ENCODE measurements at regions not wholly inside any gene's neighbourhood (a gene's known extent, or its start where the extent isn't known, plus 50 kb on each side); places are given as distances from the start of the nearest gene placed in this dataset.

DNA sequence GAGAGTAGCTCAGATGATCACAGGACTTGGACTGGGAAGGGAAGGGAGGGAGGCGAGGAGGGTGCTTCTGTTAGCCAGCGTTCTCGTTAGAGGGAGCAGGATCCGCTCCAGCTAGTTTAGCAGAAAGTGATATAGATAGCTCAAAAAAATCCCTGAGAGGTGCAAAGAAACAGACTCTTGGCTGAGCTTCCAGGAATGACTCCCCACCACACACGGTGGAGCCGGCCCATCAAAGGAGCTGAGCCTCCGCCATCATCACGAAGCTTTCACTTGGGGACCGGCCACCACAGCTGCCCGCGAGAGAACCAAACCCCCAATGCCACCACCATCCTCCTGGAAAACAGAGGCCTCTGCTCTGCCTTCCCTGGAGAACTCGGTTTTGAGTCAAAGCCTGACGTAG, 124.6 kb upstream of the BCL2L14 start:
- no peak for DNase-seq (ENCODE audit: low read depth)
- no peak overlapping the region for H3K4me3 ChIP-seq (ENCODE audit: low read depth, low read length)

DNA sequence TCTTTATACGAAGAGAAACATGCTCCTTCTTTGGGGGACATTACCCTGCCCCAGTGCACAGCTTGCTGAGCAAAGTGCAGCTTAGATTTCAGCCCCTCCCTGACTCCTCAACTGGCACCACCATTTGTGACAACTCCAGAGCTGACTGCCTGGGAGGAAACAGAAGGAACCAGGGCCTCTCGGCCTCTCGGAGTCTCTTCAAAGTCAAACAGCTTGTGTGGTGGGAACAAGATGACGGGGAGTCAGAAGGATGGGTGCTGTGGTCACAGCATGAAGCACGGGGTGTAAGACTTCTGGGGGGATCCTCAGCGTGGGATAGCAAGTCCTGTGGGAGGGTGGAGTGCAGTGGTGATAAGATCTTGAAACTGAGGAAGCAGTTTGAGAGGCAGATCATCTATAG, 123.5 kb upstream of the BCL2L14 start:
- no peak overlapping the region for H3K4me3 ChIP-seq (ENCODE audit: low read depth, low read length)
- no peak for DNase-seq (ENCODE audit: low read depth)

DNA sequence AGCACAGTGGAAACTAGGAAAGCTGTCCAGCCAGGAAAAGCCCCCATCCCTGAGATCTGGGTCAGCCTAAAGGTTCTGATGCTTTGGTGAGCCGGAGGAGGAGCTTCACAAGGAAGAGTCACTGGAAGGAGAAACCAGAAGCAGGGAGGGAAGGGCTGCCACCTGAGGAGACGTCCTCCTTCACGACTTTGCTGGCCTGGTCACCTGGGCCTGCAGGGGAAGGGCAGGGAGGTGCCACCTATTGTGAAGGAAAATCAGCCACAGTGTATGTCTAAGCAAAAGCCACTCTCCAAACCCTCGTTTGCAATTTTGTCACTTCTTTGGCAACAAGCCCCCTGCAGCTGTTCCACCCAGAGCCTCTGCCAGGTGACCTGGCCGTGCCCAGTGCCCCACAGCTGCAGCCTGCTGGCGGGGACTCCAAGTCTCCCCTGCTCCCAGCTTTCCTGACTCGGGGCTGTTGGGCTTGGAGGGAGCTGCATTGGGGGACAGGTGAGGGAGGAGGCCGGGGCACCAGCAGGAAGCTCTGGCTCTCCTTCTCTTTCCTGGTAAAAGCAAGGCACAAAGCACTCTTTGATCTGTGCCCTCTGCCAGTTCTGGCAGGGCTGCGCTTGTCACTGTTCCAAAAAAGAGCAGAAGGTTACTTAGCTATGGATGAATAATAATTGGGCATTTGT, 120.9 kb upstream of the BCL2L14 start:
- DNase-seq (ENCODE audit: low read depth): no peak
- H3K4me3 ChIP-seq (ENCODE audit: low read depth, low read length): no peak overlapping the region

DNA sequence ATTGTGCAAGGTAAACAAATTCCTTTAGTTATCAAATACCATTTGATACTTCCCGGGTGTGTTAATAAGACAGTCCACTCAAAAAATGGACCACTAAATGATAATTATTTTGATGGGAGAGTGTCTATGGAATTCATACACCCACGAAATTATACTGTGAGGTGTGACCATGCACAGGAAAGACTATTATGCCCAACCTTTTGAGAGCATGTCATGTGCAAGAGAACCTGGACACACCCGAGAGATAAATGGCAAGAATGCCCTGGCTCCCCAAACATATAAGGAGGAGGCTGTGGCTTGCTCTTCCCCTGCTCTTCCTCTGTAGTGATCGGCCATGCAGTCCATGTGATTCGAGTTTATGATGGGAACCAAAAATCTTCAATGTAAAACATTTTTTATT, 119.5 kb upstream of the BCL2L14 start:
- H3K4me3 ChIP-seq (ENCODE audit: low read depth, low read length): no peak overlapping the region
- DNase-seq (ENCODE audit: low read depth): no peak

DNA sequence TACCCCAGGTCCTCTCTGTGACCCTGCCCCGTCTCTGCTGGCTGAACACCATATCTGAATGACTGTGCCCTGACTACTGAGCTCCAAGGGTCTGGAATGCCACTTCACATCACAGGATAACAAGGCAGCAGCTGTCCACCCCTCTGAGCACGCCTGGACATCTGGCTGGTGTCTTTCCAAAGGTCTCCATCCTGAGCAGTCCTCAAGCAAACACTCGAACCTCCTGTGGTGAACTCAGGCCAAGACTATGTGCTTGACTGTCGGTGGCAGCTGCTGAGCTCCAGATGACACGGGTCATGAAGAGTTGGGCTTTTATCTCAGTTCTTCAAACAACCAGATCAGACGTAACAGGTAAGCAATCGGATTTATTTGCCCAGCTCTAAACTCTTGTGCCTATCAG, 117.2 kb upstream of the BCL2L14 start:
- H3K4me3 ChIP-seq (ENCODE audit: low read depth, low read length): no peak overlapping the region
- DNase-seq (ENCODE audit: low read depth): no peak

DNA sequence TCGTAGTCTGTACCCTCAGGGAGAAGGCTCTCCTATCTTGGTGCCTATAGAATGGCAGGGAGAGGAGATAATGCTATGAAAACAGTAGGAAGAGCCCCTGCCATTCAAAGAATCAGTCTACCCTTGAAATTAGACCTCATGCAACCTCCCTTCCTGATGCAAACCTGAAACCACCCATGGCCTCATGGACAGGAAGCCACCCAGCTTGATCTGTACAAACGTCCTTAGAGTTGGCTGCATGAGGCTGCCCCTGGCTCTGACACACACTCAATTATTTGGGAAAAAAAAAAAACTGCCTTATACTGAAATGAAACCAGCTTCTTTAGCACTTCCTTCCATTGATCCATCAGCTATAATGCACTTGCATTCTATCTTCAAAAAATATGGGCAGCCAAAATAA, 116.6 kb upstream of the BCL2L14 start:
- no peak overlapping the region for H3K4me3 ChIP-seq (ENCODE audit: low read depth, low read length)
- no peak for DNase-seq (ENCODE audit: low read depth)

DNA sequence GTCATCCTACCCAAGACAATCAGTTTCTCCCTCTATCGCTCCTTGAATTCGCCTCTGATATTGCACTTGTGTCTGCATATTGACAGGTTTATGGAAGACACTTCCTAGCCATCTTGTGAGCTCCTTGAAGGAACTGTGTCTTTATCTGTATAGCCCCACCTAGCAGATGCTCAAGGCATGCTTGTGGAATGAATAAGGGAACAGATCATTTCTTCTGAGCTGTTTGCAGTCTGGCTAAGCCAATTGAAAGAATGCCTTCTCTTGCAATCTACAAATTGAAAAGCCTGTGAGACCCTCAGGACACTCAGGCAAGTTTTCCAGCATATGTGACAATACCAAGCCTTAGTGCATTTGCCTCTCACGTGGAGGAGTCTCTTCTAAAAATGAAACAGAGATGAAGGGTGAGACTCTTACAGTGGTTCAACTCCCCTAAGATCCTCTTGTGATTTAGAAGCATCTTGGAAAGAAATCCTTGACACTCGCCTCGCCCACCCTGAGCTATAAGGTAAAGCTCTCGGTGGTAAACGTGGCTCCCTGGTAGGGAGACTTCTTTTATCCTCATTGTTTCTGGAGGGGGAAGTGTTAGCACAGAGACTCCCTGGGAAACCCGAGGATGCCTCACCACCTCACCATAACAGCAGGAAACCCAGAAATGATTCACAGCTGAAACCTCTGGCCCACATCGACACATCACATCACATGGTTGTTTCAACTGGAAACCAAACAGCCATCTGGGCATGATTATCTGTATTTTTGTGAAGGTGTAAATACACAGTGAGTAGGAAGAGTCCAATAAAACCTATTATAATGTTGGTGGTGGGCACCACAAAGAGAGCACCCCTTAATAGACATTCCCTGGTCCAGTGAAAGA, 112.3 kb upstream of the BCL2L14 start:
- H3K4me3 ChIP-seq (ENCODE audit: low read depth, low read length): no peak overlapping the region

DNA sequence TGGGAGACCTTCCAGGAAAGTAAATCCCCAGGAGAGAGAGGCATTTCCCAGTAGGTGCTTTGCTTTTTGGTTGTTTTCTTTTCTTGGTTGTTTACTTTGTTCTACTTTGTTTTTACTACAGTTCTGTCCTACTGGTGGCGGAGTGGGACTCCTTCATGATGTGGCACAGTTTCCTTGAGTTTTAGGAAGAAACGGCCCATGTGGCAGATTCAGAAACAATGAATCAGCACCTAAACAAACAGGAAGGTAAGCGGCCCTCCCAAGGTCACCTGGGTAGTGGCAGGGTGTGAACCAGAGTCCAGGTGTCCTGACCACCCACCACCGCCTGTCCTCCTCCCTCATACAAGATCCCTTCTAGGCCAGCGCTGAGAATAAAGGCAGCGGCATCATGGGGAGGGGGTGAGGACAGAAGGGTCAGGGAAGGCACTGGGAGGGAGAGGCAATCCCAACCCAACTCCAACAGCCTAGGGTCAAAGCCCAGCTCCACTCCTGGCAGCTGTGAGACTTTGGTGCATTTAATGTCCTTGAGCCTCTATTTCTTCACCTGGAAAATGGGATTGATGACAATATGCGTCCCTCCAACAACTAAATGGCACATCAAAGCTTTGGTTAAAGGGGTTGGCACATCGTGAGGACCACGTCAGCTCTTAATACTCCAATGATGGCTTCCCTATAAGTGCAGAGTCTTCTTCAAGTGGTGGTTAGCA, 111.5 kb upstream of the BCL2L14 start:
- no peak overlapping the region for H3K4me3 ChIP-seq (ENCODE audit: low read depth, low read length)
- no peak for DNase-seq (ENCODE audit: low read depth)

More for the DNA sequence above, 112.3 kb upstream of the BCL2L14 start:
- DNase-seq (ENCODE audit: low read depth): peak; percentile 78

DNA sequence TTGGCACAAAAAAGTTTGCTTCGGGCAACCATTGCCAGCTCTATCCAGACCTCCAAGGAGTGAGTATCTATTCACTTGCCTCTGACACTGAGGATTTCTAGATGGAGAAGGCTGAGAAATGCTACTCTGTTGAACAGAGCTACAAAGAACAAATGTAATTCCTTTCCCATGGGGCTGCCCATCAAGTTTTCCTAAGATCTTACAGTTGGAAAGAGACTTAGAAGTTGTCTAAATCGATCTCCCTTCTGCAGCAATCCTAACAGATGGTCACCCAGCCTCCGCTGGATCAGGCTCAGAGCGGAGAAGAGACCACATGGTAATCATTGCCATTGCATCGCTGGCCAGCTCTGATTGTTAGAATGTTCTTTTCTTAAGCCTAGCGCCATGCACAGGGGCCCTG, 110.1 kb upstream of the BCL2L14 start:
- no peak for DNase-seq (ENCODE audit: low read depth)
- no peak overlapping the region for H3K4me3 ChIP-seq (ENCODE audit: low read depth, low read length)

DNA sequence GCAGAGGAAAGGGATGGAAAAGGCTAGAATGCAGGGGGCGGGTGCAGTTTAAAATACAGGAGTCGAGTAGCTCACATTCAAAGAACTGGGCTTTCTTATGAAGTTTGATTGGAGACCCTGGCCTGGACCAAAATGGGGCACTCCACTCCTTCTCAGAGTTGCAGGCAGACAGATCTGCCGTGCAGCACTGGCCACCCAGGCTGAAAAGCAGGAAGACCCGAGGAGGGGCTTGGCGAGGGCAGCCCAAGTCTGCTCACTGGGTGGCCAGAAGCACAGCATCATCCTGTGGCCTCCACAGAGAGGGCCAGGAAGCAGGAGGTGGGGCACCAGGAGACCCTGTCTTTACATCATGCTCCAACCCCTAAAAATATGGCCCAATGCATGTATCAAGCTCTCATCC, 109.1 kb upstream of the BCL2L14 start:
- H3K4me3 ChIP-seq (ENCODE audit: low read depth, low read length): no peak overlapping the region
- no peak for DNase-seq (ENCODE audit: low read depth)

DNA sequence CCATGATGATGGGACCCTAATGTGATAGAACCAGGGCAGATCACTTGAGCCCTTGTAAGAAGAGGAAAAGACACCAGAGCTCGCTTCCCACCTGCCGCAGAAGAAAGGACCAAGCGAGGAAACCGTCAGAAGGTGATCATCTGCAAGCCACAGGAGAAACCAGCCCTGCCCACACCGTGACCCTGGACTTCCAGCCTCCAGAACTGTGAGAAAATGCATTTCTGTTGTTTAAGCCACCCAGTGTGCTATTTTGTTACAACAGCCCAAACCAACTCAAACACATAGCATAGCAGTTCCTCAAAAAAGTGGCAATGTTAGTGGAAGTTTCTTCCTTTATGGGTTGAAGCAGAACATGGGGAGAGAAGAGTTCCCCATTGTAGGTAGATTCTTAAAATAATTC, 107.9 kb upstream of the BCL2L14 start:
- DNase-seq (ENCODE audit: low read depth): no peak
- H3K4me3 ChIP-seq (ENCODE audit: low read depth, low read length): no peak overlapping the region

DNA sequence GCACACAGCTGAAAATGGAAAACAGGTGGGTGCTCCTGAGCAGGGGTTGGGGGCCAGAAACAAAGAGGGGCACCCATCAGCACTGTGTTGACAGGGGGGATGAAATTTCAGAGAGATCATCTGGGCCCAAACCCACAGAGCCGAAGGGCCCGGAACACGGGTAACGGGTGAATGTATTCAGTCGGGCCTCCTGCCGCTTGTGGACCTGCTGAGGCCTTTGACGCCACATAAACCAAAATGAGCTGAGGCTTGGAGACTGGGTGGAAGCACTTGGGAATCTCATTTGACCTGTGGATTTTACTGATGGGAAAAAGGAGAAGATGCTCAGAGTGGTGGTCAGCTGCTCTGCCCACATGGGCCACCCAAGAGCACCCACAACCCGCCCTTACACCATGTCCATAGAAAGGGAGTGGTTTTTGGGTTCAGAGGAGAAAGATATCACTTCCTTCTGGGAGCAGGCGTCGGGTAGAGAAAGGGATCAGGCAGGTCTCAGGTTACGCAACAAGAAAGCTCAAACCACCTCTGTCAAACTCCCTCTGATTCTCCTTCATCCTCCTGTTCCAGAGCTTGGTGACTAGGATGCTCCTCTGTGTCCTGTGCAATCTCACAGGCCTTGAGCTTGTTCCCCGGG, 106.8 kb upstream of the BCL2L14 start:
- no peak overlapping the region for H3K4me3 ChIP-seq (ENCODE audit: low read depth, low read length)
- no peak for DNase-seq (ENCODE audit: low read depth)

DNA sequence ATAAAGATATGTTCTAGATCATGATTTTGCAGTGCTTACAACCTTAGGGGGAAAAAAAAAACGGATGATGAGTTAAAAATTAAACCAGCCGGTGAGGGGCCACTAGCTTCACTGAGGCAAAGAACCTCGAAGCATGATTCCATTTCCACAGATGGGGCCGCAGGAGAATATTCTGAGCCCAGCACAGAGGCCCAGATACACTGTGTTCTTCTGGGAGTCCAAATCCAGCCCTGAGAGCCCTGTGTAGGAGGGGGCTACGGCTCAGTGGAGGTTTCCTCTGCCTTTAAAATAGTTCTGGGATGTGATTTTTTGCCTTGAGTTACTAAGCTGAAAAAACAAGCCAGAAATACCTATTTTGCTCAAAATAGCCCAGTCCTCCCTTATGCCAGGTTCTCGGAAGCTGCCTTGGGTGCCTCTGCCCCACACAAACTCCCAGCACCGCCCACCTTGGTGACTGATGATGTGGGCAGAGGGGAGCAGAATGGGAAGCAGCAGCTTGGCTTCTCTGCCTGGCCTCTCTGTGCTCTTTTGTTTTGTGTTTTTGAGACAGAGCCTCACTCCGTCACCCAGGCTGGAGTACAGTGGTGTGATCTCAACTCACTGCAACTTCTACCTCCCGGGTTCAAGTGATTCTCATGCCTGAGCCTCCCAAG, 105.4 kb upstream of the BCL2L14 start:
- H3K4me3 ChIP-seq (ENCODE audit: low read depth, low read length): no peak overlapping the region
- no peak for DNase-seq (ENCODE audit: low read depth)

DNA sequence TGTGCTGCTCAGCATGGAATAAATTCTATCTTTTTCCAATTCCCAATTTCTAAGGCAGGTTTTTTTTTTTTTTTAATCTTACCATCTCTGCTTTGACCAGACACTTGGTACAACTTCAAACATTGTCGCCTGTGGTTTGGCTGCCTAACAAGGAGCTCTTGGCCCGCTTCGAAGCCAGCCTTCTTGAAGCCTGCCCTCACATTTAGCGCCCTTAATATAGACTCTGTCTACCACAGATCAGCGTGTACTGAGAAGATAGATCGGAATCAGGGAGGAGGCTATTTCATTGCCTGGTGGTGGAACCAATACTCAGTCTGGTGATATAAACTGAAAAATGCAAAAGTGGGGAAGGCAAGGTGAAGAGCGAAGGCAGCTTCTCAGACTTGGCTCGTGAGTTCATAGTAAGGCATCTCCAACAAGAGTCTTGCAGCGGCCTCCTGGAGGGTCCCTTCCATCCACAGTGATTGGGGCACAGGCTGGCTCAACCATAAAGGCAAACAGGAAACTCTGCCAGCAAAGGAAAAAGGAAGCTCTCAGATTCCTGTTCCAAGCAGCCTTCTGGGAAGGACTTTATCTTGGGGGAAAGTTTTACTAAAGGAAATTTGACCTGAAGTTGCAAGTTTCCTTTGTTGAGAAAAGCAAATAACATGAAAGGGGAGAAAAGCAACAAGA, 103.2 kb upstream of the BCL2L14 start:
- DNase-seq (ENCODE audit: low read depth): no peak
- no peak overlapping the region for H3K4me3 ChIP-seq (ENCODE audit: low read depth, low read length)

DNA sequence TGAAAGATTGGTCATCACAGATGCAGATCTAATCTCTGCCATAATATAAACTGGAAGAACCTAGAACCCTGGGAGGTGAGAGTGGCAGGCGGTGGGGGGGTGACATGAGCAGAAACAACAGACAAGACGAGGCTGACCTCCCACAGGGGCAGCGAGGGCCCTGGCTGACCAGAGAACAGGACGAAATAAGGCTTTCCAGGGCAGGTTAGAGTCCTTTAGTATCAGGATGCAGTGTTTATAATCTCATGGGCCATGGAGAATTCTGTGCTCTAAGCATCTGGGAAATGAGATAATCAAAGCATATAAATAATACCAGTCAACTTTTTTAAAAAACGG, 102.7 kb upstream of the BCL2L14 start:
- DNase-seq (ENCODE audit: low read depth): no peak
- no peak overlapping the region for H3K4me3 ChIP-seq (ENCODE audit: low read depth, low read length)

DNA sequence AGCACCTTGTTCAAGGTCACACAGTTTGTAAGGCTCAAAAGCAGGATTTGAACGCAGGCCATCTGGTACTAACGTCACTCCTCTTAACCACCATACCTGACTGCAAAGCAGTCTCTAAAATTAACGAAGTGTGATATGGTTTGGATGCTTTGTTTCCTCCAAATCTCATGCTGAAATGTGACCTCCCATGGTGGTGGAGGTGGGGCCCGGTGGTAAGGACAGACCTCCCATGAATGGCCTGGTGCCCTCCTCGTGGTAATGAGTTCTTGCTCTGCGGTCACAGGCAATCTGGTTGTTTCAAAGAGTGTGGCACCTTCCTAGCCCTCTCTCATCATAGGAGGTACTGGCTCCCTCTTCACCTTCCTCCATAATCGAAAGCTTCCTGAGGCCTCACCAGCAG, 102.2 kb upstream of the BCL2L14 start:
- no peak overlapping the region for H3K4me3 ChIP-seq (ENCODE audit: low read depth, low read length)
- DNase-seq (ENCODE audit: low read depth): no peak

DNA sequence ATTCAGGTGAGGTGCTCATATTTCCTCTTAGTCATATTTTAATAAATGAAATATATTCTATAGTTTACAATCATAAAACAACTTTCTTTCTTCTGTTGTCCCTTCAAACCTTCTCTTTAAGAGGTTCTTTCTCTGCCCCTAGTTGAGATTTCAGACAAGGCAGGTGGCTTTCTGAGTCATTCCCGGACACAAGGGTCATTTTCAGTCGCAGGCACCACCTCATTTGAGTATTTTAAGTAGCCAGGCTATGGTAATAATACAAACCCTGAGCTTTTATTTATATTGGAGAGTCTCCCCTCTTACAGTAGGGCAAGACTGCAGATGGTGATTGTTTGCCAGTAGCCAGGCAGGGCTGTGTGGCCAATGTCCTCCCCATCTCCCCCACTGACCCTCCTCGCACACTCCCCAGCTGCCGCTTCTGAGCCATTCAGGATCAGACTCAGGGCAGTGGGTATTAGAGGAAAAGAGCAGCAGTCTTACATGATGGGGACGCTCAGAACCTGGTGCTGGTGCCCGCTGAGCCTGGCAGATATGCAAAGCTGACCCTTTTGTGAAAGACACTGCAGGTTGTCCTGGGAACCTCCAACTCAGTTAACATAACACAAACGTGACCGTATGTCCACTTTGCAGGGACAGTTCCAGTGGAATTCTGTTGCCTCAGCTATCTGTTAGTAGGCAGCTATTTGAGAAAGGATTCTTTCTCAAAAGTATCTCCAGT, 101.1 kb upstream of the BCL2L14 start:
- no peak for DNase-seq (ENCODE audit: low read depth)
- H3K4me3 ChIP-seq (ENCODE audit: low read depth, low read length): no peak overlapping the region

DNA sequence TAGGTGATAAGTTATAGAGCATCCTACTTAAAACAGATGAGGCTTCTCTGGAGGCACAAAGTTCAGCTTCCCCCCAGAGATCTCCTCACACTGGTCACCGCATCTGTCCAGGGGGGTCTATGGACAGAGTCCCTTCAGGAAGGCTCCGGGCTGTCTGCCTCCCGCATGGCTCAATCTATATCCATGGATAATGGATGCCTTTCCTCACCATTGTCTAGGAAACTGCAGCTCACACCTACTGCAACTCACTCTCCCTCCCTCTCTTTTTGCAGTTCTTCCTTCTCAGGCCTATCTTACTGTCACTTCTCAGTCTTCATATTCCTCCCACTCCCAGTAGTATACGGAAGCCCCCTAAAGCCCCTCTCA, 100.6 kb upstream of the BCL2L14 start:
- H3K4me3 ChIP-seq (ENCODE audit: low read depth, low read length): no peak overlapping the region

DNA sequence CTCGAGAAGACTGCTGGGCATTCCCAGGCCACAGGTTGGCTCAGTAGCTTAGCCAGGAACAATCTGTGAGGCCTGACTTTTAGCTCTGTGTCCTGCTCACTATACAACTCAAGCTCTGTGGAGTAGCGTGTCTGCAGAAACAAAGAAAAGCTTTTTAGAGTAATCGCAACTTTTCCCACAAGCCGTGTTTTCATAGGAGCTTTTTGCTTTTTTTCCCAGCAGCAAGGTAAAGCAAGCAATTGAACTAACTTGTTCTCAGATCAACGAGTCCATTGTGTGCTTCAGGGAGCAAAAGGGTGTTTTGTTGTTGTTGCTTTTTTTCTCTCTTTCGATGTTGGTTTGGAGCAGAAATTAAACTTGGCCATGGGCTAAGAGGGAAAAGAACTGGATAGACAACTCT, 97.3 kb upstream of the BCL2L14 start:
- H3K4me3 ChIP-seq (ENCODE audit: low read depth, low read length): no peak overlapping the region
- no peak for DNase-seq (ENCODE audit: low read depth)

More for the DNA sequence above, 100.6 kb upstream of the BCL2L14 start:
- no peak for DNase-seq (ENCODE audit: low read depth)

Data from skeletal muscle cell (primary cell).